Thymus (tissue), 11 donors: ENCODE measurements at regions not wholly inside any gene's neighbourhood (a gene's known extent, or its start where the extent isn't known, plus 50 kb on each side); places are given as distances from the start of the nearest gene placed in this dataset.

ENCODE experiments used
- DNase-seq, 9 donors: peaks; one replicate each; pipeline ENCODE4 v3.0.0-alpha.2; 2013; ENCODE audit warnings: low spot score in 9 of 9, low read depth in 6 of 9, missing footprints in 1 of 9
- H3K27ac ChIP-seq, 2 donors: one replicate each; pipeline ENCODE4 v1.5.1; 2013; ENCODE audit warnings: control low read depth in 1 of 2, low read depth in 1 of 2, low read length in 1 of 2, mild to moderate bottlenecking in 1 of 2, moderate library complexity in 1 of 2
- H3K27me3 ChIP-seq, 2 donors: one replicate each; pipeline ENCODE4 v1.5.1; 2013; ENCODE audit warnings: low read length in 1 of 2; ENCODE audit not compliant: control insufficient read depth in 2 of 2, insufficient read depth in 1 of 2
- H3K36me3 ChIP-seq, 2 donors: one replicate each; pipeline ENCODE4 v1.5.1; 2013; ENCODE audit warnings: low read length in 1 of 2, mild to moderate bottlenecking in 1 of 2, moderate library complexity in 1 of 2; ENCODE audit not compliant: control insufficient read depth in 2 of 2, insufficient read depth in 2 of 2
- H3K4me1 ChIP-seq, 2 donors: one replicate each; pipeline ENCODE4 v1.5.1; 2013; ENCODE audit warnings: low read length in 2 of 2; ENCODE audit not compliant: control insufficient read depth in 2 of 2, insufficient read depth in 2 of 2
- H3K4me3 ChIP-seq, 2 donors: one replicate each; pipeline ENCODE4 v1.5.1; 2013; ENCODE audit warnings: low read length in 2 of 2, control low read depth in 1 of 2, mild to moderate bottlenecking in 1 of 2
- H3K9me3 ChIP-seq, 2 donors: one replicate each; pipeline ENCODE4 v1.5.1; 2013; ENCODE audit warnings: low read length in 1 of 2, mild to moderate bottlenecking in 1 of 2; ENCODE audit not compliant: control insufficient read depth in 2 of 2, insufficient read depth in 1 of 2
- WGBS: extraction: QIAGEN DNeasy Blood & Tissue Kit; methylation state at CpG from one replicate; pipeline ENCODE4 v1.1.7; 2013; 5-methylcytosine and 5-hydroxymethylcytosine counted together
- donor health status: healthy.

- DNase-seq = no peak
- Histone ChIP-seq H3K27ac (no peak overlapping the region), H3K4me3 (no peak overlapping the region), H3K36me3 (no peaks in the 10 kb centered on the region), H3K27me3 (no peaks in the 10 kb centered on the region), H3K9me3 (no peaks in the 10 kb centered on the region), H3K4me1 (no peaks in the 10 kb centered on the region)
- 89% methylated on average over 11 of the region's 11 CpGs for WGBS
These were observed 141.3 kb upstream of the CDH8 start for GRCh38 chr16:62177351-62178203.

GRCh38 chr16:62170642-62171041 lies 134.4 kb upstream of the CDH8 start:
- 87% methylated on average over 2 of the region's 2 CpGs for whole genome bisulfite sequencing
- no peak for DNase-seq
- Histone ChIP-seq H3K36me3 (no peaks in the 10 kb centered on the region), H3K4me3 (no peak overlapping the region), H3K27me3 (no peaks in the 10 kb centered on the region), H3K4me1 (no peaks in the 10 kb centered on the region), H3K9me3 (no peaks in the 10 kb centered on the region), H3K27ac (no peak overlapping the region)

GRCh38 chr16:62167551-62167950 lies 131.3 kb upstream of the CDH8 start:
- no peak for DNase-seq
- Histone ChIP-seq H3K27me3 (no peaks in the 10 kb centered on the region), H3K4me1 (no peaks in the 10 kb centered on the region), H3K27ac (no peak overlapping the region), H3K36me3 (no peaks in the 10 kb centered on the region), H3K9me3 (no peaks in the 10 kb centered on the region), H3K4me3 (no peak overlapping the region)
- WGBS = 93% methylated on average over 1 of the region's 1 CpG

GRCh38 chr16:62157544-62157943 lies 121.3 kb upstream of the CDH8 start:
- H3K9me3 ChIP-seq = no peaks in the 10 kb centered on the region
- no peaks in the 10 kb centered on the region for H3K4me1 ChIP-seq
- H3K4me3 ChIP-seq = no peak overlapping the region
- 96% methylated on average over 3 of the region's 3 CpGs for WGBS
- H3K36me3 ChIP-seq = no peaks in the 10 kb centered on the region
- no peak for DNase-seq
- H3K27ac ChIP-seq = no peak overlapping the region
- no peaks in the 10 kb centered on the region for H3K27me3 ChIP-seq

GRCh38 chr16:62156971-62157370 lies 120.7 kb upstream of the CDH8 start:
- 85% methylated on average over 2 of the region's 2 CpGs for WGBS
- DNase-seq = no peak

GRCh38 chr16:62149631-62150030 lies 113.4 kb upstream of the CDH8 start:
- Histone ChIP-seq H3K4me1 (no peaks in the 10 kb centered on the region), H3K4me3 (no peak overlapping the region), H3K9me3 (no peaks in the 10 kb centered on the region), H3K36me3 (no peaks in the 10 kb centered on the region), H3K27me3 (no peaks in the 10 kb centered on the region), H3K27ac (no peak overlapping the region)
- DNase-seq = no peak

More at GRCh38 chr16:62156971-62157370, 120.7 kb upstream of the CDH8 start:
- H3K9me3 ChIP-seq = no peaks in the 10 kb centered on the region
- H3K27me3 ChIP-seq = no peaks in the 10 kb centered on the region
- no peaks in the 10 kb centered on the region for H3K4me1 ChIP-seq
- no peak overlapping the region for H3K4me3 ChIP-seq
- no peaks in the 10 kb centered on the region for H3K36me3 ChIP-seq
- no peak overlapping the region for H3K27ac ChIP-seq

GRCh38 chr16:62137996-62138395 lies 101.8 kb upstream of the CDH8 start:
- H3K4me1 ChIP-seq = no peaks in the 10 kb centered on the region
- no peaks in the 10 kb centered on the region for H3K36me3 ChIP-seq
- no peaks in the 10 kb centered on the region for H3K27me3 ChIP-seq
- H3K4me3 ChIP-seq = no peak overlapping the region
- peaks cover 0 to 3% of the 10 kb centered on the region in 2 donors for H3K9me3 ChIP-seq
- 92% methylated on average over 3 of the region's 3 CpGs for WGBS
- DNase-seq = no peak
- no peak overlapping the region for H3K27ac ChIP-seq

GRCh38 chr16:62135911-62136310 lies 99.7 kb upstream of the CDH8 start:
- DNase-seq = no peak
- WGBS = 84% methylated on average over 2 of the region's 2 CpGs

GRCh38 chr16:62135446-62135845 lies 99.2 kb upstream of the CDH8 start:
- H3K27ac ChIP-seq = no peak overlapping the region
- no peak overlapping the region for H3K4me3 ChIP-seq
- H3K27me3 ChIP-seq = no peaks in the 10 kb centered on the region
- no peaks in the 10 kb centered on the region for H3K36me3 ChIP-seq
- no peak for DNase-seq
- WGBS = 88% methylated on average over 1 of the region's 1 CpG
- peaks cover 0 to 3% of the 10 kb centered on the region in 2 donors for H3K9me3 ChIP-seq
- H3K4me1 ChIP-seq = no peaks in the 10 kb centered on the region

More at GRCh38 chr16:62135911-62136310, 99.7 kb upstream of the CDH8 start:
- H3K4me1 ChIP-seq = no peaks in the 10 kb centered on the region
- peaks cover 0 to 3% of the 10 kb centered on the region in 2 donors for H3K9me3 ChIP-seq
- no peaks in the 10 kb centered on the region for H3K36me3 ChIP-seq
- H3K4me3 ChIP-seq = no peak overlapping the region
- H3K27me3 ChIP-seq = no peaks in the 10 kb centered on the region
- H3K27ac ChIP-seq = no peak overlapping the region
